ENCODE measurements at regions not wholly inside any gene's neighbourhood (a gene's known extent, or its start where the extent isn't known, plus 50 kb on each side); places are given as distances from the start of the nearest gene placed in this dataset.

GRCh38 chr3:21801631-21802030 lies 50.6 kb upstream of the ZNF385D start:
- no peak for DNase-seq

GRCh38 chr3:21803604-21804003 lies 52.6 kb upstream of the ZNF385D start:
- peak in 1 of 2 experiments; percentile 21 for DNase-seq

GRCh38 chr3:21804330-21804729 lies 53.3 kb upstream of the ZNF385D start:
- no peak for DNase-seq

- no peak for DNase-seq
Measured at GRCh38 chr3:21806733-21807132, 55.7 kb upstream of the ZNF385D start.

GRCh38 chr3:21825684-21826083 lies 74.7 kb upstream of the ZNF385D start:
- DNase-seq: no peak

GRCh38 chr3:21826416-21826815 lies 75.4 kb upstream of the ZNF385D start:
- DNase-seq: no peak

GRCh38 chr3:21830541-21830940 lies 79.5 kb upstream of the ZNF385D start:
- DNase-seq: no peak

GRCh38 chr3:21835264-21835663 lies 84.3 kb upstream of the ZNF385D start:
- no peak for DNase-seq

GRCh38 chr3:21836227-21836626 lies 85.2 kb upstream of the ZNF385D start:
- no peak for DNase-seq

GRCh38 chr3:21839176-21839575 lies 88.2 kb upstream of the ZNF385D start:
- no peak for DNase-seq

- peak; percentile 2 to 37 for DNase-seq
Measured at GRCh38 chr3:21839592-21839991, 88.6 kb upstream of the ZNF385D start.

- no peak for DNase-seq
Measured at GRCh38 chr3:21847005-21847404, 96.0 kb upstream of the ZNF385D start.

- no peak for DNase-seq
Measured at GRCh38 chr3:21859124-21860081, 108.4 kb upstream of the ZNF385D start.

- DNase-seq: no peak
Measured at GRCh38 chr3:21860082-21860475, 109.1 kb upstream of the ZNF385D start.

- no peak for DNase-seq
Measured at GRCh38 chr3:21860657-21861056, 109.6 kb upstream of the ZNF385D start.

- no peak for DNase-seq
Measured at GRCh38 chr3:21876782-21877181, 125.8 kb upstream of the ZNF385D start.

GRCh38 chr3:21877214-21877754 lies 126.3 kb upstream of the ZNF385D start:
- DNase-seq: no peak

GRCh38 chr3:21879184-21879886 lies 128.3 kb upstream of the ZNF385D start:
- DNase-seq: no peak

GRCh38 chr3:21888656-21889055 lies 137.6 kb upstream of the ZNF385D start:
- DNase-seq: no peak

GRCh38 chr3:21889166-21889565 lies 138.2 kb upstream of the ZNF385D start:
- DNase-seq: no peak

GRCh38 chr3:21892104-21892503 lies 141.1 kb upstream of the ZNF385D start:
- DNase-seq: no peak

GRCh38 chr3:21893242-21893641 lies 142.2 kb upstream of the ZNF385D start:
- DNase-seq: no peak

GRCh38 chr3:21894459-21895340 lies 143.7 kb upstream of the ZNF385D start:
- DNase-seq: peak in 1 of 2 experiments; percentile 35

Measured in NCI-H446 (cell line).